WERI-Rb-1 (cell line): ENCODE measurements at regions not wholly inside any gene's neighbourhood (a gene's known extent, or its start where the extent isn't known, plus 50 kb on each side); places are given as distances from the start of the nearest gene placed in this dataset.

ENCODE experiments used
- DNase-seq: peaks from one replicate; pipeline ENCODE4 v3.0.0-alpha.2; 2020
- H3K27ac ChIP-seq: fragments of 250-450 bp; sonication (Bioruptor Pico); 2 replicates; pipeline ENCODE4 v1.5.1; 2020; ENCODE audit warnings: mild to moderate bottlenecking, moderate library complexity
- H3K27me3 ChIP-seq: fragments of 250-450 bp; sonication (Bioruptor Pico); 2 replicates; pipeline ENCODE4 v1.5.1; 2021; ENCODE audit warnings: mild to moderate bottlenecking, low read depth, moderate library complexity; ENCODE audit not compliant: insufficient read depth, severe bottlenecking
- H3K36me3 ChIP-seq: fragments of 250-450 bp; sonication (Bioruptor Pico); 2 replicates; pipeline ENCODE4 v1.5.1; 2020; ENCODE audit warnings: mild to moderate bottlenecking, moderate library complexity
- H3K4me3 ChIP-seq: 2 replicates; pipeline ENCODE4 v1.5.1; 2011; ENCODE audit warnings: low read depth, mild to moderate bottlenecking, control low read depth, low read length
- H3K9me3 ChIP-seq: fragments of 250-450 bp; sonication (Bioruptor Pico); 2 replicates; pipeline ENCODE4 v1.5.1; 2021; ENCODE audit warnings: mild to moderate bottlenecking, moderate library complexity; ENCODE audit not compliant: severe bottlenecking
- TF ChIP-seq, protein P1 (sequence below): IDR thresholded peaks from 2 replicates; pipeline ENCODE4 v1.5.1; 2011; ENCODE audit warnings: low read depth, mild to moderate bottlenecking, control low read depth, inconsistent platforms, low read length

GRCh38 chr5:3299441-3299840 lies 296.2 kb upstream of the IRX1 start:
- no peak for DNase-seq
- Histone ChIP-seq H3K9me3 (peaks cover 5% of the 10 kb centered on the region), H3K27ac (no peak overlapping the region), H3K36me3 (no peaks in the 10 kb centered on the region), H3K4me3 (no peak overlapping the region), H3K27me3 (peaks cover 97% of the 10 kb centered on the region)
- TF ChIP-seq, protein P1, sequence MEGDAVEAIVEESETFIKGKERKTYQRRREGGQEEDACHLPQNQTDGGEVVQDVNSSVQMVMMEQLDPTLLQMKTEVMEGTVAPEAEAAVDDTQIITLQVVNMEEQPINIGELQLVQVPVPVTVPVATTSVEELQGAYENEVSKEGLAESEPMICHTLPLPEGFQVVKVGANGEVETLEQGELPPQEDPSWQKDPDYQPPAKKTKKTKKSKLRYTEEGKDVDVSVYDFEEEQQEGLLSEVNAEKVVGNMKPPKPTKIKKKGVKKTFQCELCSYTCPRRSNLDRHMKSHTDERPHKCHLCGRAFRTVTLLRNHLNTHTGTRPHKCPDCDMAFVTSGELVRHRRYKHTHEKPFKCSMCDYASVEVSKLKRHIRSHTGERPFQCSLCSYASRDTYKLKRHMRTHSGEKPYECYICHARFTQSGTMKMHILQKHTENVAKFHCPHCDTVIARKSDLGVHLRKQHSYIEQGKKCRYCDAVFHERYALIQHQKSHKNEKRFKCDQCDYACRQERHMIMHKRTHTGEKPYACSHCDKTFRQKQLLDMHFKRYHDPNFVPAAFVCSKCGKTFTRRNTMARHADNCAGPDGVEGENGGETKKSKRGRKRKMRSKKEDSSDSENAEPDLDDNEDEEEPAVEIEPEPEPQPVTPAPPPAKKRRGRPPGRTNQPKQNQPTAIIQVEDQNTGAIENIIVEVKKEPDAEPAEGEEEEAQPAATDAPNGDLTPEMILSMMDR: no peak

DNA sequence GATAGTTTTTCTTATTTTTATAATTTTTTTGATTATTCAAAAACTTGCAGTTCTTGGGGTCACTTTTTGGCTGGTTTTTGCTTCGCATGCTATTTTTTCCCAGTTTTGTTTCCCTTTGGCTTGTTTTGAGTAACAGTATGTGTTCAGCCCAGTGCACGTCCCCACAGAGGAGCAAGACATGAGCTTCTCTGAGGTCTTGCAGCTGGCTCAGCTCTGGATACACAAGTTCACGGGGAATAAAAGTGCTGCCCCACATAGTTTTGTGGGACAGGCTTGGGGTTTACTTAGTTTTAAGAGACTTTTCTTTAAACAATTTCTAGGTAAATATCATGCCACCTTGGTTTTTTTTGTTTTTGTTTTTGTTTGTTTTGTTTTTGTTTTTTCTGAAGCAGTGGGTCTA lies 297.8 kb upstream of the IRX1 start:
- no peak overlapping the region for H3K27ac ChIP-seq
- H3K27me3 ChIP-seq: peaks cover 95% of the 10 kb centered on the region
- peaks cover 5% of the 10 kb centered on the region for H3K9me3 ChIP-seq
- H3K36me3 ChIP-seq: no peaks in the 10 kb centered on the region
- no peak overlapping the region for H3K4me3 ChIP-seq
- TF ChIP-seq, protein P1: no peak
- no peak for DNase-seq

GRCh38 chr5:3288325-3288724 lies 307.3 kb upstream of the IRX1 start:
- Histone ChIP-seq H3K36me3 (no peaks in the 10 kb centered on the region), H3K9me3 (peaks cover 7% of the 10 kb centered on the region), H3K27ac (no peak overlapping the region), H3K27me3 (peaks cover 90% of the 10 kb centered on the region), H3K4me3 (no peak overlapping the region)
- TF ChIP-seq, protein P1: no peak
- DNase-seq: no peak

- H3K4me3 ChIP-seq: no peak overlapping the region
Observed at GRCh38 chr5:3287516-3287915, 308.1 kb upstream of the IRX1 start.

DNA sequence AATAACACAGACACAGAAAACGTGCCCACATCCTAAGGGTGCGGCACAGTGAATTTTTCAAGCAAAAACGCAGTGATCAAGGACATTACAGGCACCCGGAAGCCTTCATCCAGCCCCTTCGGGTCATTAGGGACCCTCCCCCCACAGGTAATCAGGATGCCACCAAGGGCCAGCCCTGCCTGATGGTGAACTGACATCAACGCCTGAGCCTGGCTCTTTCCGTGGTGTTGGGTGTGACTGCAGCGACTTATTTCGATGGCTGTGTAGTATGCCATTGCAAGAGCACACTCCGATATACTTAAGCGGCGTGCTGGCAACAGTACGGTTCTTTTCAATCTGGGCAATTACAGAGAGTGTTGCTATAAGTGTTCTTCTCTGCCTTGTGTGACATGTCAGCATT lies 310.0 kb upstream of the IRX1 start:
- no peak for DNase-seq
- H3K4me3 ChIP-seq: no peak overlapping the region
- peaks cover 4% of the 10 kb centered on the region for H3K9me3 ChIP-seq
- peaks cover 93% of the 10 kb centered on the region for H3K27me3 ChIP-seq
- H3K36me3 ChIP-seq: no peaks in the 10 kb centered on the region
- TF ChIP-seq, protein P1: no peak
- no peak overlapping the region for H3K27ac ChIP-seq

More at GRCh38 chr5:3287516-3287915, 308.1 kb upstream of the IRX1 start:
- no peak for DNase-seq
- Histone ChIP-seq H3K27ac (no peak overlapping the region), H3K36me3 (no peaks in the 10 kb centered on the region), H3K27me3 (peaks cover 87% of the 10 kb centered on the region), H3K9me3 (peaks cover 7% of the 10 kb centered on the region)
- TF ChIP-seq, protein P1: no peak

DNA sequence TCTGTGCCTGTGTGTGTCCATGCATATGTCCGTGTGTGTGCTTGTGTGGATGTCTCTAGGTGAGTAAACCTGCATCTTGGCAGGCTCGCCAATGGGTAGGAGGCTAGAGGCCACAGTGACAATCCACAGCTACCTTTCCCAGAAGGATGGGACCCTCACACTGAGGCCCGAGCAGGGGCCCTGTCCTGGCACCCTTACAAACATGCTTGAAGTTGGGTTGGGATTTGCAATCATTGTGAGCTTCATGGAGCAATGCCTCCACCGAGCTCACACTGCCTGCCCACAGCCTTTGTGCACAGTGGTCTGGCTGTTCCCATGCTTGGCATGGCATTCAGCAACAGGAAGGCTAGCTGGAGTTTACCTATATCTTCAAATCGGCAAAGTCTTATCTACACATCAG lies 311.1 kb upstream of the IRX1 start:
- H3K4me3 ChIP-seq: no peak overlapping the region
- TF ChIP-seq, protein P1: no peak
- no peaks in the 10 kb centered on the region for H3K36me3 ChIP-seq
- H3K9me3 ChIP-seq: peaks cover 5% of the 10 kb centered on the region
- no peak overlapping the region for H3K27ac ChIP-seq
- no peak for DNase-seq
- peaks cover 93% of the 10 kb centered on the region for H3K27me3 ChIP-seq
